ENCODE measurements at regions not wholly inside any gene's neighbourhood (a gene's known extent, or its start where the extent isn't known, plus 50 kb on each side); places are given as distances from the start of the nearest gene placed in this dataset.
"Not testable (repeated sequence)": the region's sequence is repeated elsewhere in the genome, so short reads cannot be mapped to it uniquely, and the experiment has no call there.

- no peak for DNase-seq
These were observed 135.2 kb upstream of the FAM9C start for GRCh38 chrX:13179586-13179985.

- no peak for DNase-seq
These were observed 134.7 kb upstream of the FAM9C start for GRCh38 chrX:13179100-13179499.

- DNase-seq = no peak
These were observed 133.6 kb upstream of the FAM9C start for GRCh38 chrX:13177921-13178566.

GRCh38 chrX:13175056-13175455 is 130.6 kb upstream of the FAM9C start:
- no peak for DNase-seq

GRCh38 chrX:13170966-13171558 is 126.6 kb upstream of the FAM9C start:
- DNase-seq = no peak

GRCh38 chrX:13169684-13170083 is 125.3 kb upstream of the FAM9C start:
- DNase-seq = no peak

- DNase-seq = peak in 2 of 4 experiments; percentile 28 to 32
These were observed 123.8 kb upstream of the FAM9C start for GRCh38 chrX:13168269-13168668.

GRCh38 chrX:13167481-13168231 is 123.2 kb upstream of the FAM9C start:
- DNase-seq = peak; percentile 20 to 66 (median 52)

- no peak for DNase-seq
These were observed 121.1 kb upstream of the FAM9C start for GRCh38 chrX:13165266-13166189.

- DNase-seq = no peak
These were observed 120.2 kb upstream of the FAM9C start for GRCh38 chrX:13164611-13165010.

- no peak for DNase-seq
These were observed 118.5 kb upstream of the FAM9C start for GRCh38 chrX:13162772-13163410.

GRCh38 chrX:13159886-13160285 is 115.5 kb upstream of the FAM9C start:
- DNase-seq = no peak

- DNase-seq = no peak
These were observed 114.5 kb upstream of the FAM9C start for GRCh38 chrX:13158911-13159310.

- not testable (repeated sequence) for DNase-seq
These were observed 111.1 kb upstream of the FAM9C start for GRCh38 chrX:13155550-13155949.

- DNase-seq = peak; percentile 1 to 40 (median 21)
These were observed 109.4 kb upstream of the FAM9C start for GRCh38 chrX:13153796-13154195.

GRCh38 chrX:13152518-13153185 is 108.2 kb upstream of the FAM9C start:
- DNase-seq = no peak

- no peak for DNase-seq
These were observed 107.6 kb upstream of the FAM9C start for GRCh38 chrX:13151828-13152517.

GRCh38 chrX:13149702-13150350 is 105.4 kb upstream of the FAM9C start:
- no peak for DNase-seq

- DNase-seq = no peak
These were observed 103.3 kb upstream of the FAM9C start for GRCh38 chrX:13147733-13148132.

- no peak for DNase-seq
These were observed 102.7 kb upstream of the FAM9C start for GRCh38 chrX:13147147-13147546.

Measured in suppressor macrophage (primary cell).